ENCODE measurements at regions not wholly inside any gene's neighbourhood (a gene's known extent, or its start where the extent isn't known, plus 50 kb on each side); places are given as distances from the start of the nearest gene placed in this dataset.

DNA sequence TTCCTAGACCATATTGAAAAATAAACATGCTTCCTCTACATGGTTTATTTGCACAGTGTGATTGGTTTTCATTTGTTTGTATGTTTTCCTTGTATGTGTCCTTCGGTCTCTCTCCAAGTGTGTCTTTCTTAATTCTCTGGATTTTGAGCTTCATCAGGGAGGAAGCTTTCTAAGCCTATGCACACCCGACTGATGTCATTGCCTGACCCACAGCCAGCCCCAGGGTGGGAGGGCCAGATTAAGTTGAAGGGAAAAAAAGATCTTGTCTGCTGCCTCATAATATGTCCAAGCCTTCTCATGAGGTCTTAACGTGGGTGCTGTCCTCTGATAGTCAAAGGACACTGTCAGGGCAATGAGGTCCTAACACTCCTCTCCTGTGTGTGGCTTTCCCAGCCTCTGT, 115.2 kb downstream of the MARCHF4 start:
- H3K4me3 ChIP-seq (ENCODE audit: low read depth, low read length), result no peak overlapping the region
- TF ChIP-seq, protein P1, sequence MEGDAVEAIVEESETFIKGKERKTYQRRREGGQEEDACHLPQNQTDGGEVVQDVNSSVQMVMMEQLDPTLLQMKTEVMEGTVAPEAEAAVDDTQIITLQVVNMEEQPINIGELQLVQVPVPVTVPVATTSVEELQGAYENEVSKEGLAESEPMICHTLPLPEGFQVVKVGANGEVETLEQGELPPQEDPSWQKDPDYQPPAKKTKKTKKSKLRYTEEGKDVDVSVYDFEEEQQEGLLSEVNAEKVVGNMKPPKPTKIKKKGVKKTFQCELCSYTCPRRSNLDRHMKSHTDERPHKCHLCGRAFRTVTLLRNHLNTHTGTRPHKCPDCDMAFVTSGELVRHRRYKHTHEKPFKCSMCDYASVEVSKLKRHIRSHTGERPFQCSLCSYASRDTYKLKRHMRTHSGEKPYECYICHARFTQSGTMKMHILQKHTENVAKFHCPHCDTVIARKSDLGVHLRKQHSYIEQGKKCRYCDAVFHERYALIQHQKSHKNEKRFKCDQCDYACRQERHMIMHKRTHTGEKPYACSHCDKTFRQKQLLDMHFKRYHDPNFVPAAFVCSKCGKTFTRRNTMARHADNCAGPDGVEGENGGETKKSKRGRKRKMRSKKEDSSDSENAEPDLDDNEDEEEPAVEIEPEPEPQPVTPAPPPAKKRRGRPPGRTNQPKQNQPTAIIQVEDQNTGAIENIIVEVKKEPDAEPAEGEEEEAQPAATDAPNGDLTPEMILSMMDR (IDR thresholded peaks at IDR 0.05; ENCODE audit: borderline replicate concordance, insufficient read depth, low read depth, low read length), result no peak
